HG03039 (cell line): ENCODE measurements at regions not wholly inside any gene's neighbourhood (a gene's known extent, or its start where the extent isn't known, plus 50 kb on each side); places are given as distances from the start of the nearest gene placed in this dataset.

Source experiments
- ATAC-seq: cut with Tn5 transposase; IDR thresholded peaks from one replicate; pipeline ENCODE4 v1.9.1; 2021; ENCODE audit warnings: mild to moderate bottlenecking, moderate library complexity; ENCODE audit not compliant: unreplicated experiment

DNA sequence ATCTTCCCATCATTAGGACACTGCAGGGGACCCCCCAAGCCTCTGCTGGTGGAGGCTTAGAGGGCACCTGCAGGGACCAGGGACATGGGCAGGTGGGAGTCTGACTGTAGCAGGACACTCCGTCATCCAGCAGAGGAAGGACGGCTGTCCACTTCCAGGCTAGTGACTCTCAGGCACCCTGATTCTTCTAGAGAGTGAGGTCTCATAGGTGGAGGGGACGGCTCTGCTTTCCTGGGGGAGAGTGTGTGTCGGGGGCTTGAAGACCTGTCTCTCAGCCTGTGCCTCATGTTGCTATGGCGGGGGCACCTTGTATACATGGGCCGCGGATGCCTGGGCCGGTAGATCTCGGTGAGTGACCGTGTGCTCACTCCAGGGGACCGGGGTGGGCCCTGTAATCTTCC, 1116.6 kb downstream of the BRD1 start:
- no peak for ATAC-seq

DNA sequence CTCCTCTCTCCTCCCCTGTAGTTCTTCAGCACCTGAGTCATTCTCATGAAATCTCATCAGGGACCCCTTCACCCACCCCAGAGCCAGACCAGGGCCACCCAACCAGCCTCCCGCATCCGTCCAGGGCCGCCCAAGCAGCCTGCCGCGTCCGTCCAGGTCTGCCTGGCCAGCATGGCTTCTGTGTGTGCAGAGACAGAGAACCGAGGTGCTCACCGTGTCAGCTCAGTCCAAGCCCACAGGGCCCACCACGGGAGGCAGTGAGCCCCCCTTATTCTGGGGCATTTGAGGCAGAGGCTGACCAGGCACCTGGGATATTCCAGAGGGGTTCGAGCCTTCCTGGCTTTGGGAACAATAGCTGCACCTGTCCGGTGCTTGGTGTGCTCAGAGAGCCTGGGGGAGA, 1117.3 kb downstream of the BRD1 start:
- no peak for ATAC-seq

DNA sequence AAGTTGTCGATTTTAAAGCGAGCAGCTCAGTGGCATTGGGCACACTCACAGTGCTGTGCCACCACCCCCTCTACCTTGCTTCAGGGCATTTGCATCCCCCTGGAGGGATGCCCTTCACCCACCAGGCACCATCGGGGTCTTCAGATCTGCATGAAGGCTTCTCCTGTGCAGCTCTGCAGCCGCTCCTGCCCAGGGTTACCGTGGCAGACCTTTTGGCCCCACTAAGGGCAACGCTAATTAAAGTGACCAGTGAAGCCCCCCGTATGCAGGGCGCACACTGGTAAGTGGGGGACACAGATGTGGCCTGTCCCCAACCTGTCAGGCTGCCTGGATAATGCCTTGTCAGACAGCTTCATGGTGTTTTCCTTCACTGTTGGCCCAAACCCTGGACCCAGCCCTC, 1117.7 kb downstream of the BRD1 start:
- no peak for ATAC-seq

DNA sequence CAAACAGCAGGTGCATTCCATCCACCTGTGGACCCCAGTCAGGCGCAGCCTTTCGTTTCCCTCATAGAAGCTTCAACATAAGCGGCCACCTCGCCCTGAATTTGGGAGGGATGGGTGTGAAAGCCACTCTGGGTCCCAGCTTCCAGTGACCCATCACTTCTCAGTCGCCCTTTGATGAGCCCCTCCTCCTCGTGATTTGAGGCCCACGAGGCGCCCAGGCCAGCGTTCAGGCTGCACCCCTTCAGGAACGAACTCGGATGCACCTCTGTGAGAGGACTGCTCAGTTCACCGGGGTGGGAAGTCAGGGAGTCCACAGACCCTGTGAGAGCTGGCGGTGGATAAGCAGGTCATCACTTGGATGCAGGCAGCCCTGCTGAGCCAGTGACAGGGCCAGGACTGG, 1118.2 kb downstream of the BRD1 start:
- no peak for ATAC-seq

DNA sequence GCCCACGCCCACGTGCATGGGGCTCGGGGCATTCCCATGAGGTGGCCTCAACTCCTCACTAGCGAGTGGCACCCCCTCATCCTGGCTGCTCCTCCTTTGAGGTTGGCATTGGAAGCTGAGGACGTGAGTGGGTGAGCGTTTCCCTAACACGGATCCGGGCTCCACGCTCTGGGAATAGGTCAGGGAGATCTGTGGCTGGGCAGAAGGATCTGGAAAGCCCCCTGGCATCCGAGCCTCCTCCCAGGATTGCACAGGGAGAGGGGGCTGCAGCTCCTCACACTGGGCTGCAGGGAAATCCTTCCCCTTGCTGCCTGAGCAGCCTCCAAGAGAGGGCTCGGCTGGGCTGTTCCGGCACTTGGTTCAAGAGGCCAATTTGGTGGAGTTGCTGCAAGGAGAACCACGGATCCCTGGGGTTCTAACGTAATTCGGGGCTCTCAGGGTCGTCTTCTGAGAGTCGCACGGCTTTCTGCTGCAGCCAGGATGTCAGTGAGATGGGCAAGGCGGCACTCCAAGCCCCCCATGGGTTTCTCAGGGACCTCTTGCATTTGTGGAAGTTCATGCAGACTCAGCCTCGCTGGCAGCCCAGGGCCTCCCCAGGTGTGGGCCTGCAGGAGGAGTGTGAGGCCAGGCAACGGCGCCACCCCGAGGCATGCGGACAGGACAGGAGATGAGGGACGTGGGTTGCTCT, 1119.0 kb downstream of the BRD1 start:
- no peak for ATAC-seq

DNA sequence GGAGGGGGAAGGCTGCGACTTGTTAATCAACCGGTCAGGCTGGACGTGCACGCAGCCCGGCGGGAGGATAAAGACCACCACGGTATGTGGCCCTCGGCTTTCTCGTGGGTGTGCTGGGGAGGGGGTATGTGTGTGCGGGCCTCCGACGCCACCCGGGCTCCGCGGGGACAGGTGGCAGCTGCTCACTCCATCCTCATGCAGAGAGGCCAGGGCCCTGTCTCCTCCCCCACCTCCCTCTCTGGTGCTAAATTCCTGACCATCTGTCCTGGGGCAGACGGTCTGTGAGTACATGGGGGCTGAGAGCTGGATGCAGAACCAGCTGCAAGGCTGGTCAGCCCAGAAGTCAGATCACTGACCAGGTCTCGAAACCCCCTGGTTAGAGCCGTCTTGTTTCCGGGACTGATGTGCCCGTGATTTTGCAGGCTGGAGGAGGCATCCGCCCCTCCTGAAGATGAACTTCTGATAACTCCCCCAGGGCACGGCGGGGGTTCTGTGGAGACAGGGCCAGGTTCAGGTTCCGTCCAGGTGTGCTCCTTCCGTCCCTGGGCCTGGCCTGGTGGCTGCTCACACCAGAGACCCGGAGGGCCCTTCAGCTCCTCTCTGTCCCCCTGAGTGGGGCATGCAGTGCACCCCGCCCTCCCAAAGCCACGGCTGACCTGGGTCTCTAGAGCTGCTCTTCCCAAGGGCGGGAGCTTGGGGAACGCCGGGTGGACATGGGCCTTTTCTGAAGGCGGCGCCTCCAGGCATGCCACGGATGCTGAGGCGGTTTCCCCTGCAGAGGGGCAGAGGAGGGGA, 1119.7 kb downstream of the BRD1 start:
- ATAC-seq: no peak

DNA sequence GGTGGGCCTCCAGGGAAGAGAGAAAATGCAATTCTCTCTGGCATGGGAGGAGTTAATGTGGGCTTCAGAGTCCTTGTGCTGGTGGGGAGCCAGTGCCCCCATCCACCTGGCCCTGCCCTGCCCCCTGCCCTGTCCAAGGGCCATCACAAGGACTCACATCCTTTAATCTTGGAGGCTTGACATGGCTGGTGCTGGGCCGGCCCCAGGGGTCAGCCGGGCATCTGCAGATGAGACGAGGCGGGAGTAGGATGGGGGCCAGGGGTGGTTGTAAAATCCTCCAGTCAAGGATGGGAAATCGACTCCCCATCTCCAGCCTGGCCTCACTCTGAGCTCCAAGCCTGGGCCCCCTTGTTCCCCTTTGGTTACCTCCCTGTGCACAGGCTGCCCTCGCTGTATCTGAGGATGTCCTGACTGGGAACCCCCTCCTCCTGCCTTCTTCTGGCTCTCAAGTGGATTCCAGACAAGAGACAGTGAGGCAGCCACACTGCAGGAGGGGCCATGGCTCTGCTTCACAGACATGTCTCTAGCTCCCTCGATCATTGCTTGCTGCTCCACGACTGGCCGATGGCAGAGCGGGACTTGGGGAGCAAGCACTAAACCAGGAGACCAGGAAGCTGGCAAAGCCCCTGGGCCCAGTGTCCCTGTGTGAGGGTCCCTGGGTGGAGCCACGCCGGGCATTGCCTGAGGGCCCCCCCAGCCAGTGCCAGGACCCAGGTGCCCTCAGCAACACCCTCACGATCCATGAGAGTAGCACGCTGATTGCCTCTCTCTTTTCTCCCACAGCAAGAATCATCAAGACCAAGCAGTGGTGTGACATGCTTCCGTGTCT, 1120.5 kb downstream of the BRD1 start:
- no peak for ATAC-seq

DNA sequence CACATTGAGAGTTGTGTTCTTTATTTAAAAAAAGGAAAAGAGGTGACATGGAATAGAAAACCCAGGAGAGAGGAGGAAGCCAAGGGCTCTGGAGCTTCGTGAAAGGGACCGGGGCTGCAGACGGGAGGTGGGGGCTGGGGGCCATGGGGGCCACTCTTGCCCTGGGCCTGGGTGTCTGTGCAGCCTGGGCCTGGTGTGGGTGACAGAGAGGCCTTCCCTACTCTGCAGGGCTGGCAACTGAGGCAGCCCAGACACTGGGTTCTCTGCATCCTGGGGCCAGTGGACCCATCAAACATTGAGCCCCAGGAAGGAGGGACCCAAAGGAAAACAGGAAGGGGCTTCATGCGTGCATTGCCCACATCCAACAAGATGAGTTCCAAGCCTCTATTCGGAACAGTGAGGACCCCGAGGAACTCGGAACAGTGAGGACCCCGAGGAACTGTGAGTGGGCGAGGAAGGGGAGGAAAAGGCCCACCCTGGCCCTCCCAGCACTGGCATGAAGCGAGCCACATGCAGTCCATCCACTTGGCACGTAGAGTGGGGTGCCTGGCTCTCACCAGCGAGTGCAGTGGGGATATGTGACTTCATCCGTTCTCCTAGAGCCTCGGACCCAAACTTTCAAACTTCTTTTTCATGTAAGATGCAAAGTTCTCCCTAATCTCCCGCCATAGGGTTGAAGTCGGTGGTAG, 1121.6 kb downstream of the BRD1 start:
- no peak for ATAC-seq

DNA sequence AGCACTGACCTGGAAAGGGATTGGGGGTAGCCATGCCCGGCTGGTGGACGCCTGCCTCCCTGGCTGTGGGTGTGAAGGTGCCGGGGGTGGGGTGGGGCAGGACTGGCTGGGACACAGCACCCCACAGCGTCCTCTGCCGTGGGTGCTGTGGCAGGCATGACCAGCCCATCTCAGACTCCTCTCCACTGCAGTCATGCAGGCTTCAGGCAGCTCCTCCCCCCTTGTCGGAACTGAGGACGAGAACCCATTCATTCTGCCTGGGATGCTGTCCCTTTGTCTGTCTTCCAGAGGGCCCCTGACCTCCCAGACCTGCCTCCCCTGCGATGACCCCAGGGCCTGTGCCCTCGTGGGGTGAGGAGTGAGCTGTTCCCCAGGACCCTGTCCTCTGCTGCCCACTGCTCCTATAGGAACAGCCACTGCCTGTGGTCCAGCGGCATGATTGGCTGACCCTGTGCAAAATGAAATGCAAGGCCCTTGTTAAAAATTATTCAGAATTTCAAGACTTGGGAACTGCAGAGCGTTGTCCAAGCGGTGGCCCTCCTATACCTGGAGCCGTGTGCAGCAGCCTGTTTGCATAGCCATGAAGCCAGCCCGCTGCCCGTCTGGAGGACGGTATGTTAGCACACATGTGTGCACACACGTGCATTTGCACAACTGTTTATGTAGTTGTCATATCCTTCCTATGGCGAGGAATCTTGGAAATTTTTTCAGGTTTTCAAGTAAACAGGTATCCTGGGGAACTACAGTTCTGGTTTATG, 1122.3 kb downstream of the BRD1 start:
- no peak for ATAC-seq

DNA sequence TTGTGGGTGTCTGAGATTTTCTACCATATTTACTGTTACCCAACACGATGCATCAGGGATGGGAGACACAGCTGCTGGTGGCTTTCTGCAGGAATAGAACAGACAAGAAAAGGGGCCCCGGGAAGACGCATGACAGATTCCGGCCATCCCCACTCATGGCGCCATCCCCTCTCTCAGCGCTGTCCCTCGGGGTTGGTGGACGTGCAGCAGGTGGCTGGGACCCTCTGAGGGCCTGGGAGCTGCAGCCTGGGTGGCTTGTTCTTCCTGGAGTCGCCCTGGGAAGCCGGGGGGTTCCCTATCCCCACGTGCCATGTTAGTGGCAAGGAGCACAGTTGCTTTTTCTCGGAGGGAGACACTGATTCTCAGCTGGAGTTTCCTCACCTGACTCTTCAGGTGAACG, 1123.3 kb downstream of the BRD1 start:
- ATAC-seq: no peak

DNA sequence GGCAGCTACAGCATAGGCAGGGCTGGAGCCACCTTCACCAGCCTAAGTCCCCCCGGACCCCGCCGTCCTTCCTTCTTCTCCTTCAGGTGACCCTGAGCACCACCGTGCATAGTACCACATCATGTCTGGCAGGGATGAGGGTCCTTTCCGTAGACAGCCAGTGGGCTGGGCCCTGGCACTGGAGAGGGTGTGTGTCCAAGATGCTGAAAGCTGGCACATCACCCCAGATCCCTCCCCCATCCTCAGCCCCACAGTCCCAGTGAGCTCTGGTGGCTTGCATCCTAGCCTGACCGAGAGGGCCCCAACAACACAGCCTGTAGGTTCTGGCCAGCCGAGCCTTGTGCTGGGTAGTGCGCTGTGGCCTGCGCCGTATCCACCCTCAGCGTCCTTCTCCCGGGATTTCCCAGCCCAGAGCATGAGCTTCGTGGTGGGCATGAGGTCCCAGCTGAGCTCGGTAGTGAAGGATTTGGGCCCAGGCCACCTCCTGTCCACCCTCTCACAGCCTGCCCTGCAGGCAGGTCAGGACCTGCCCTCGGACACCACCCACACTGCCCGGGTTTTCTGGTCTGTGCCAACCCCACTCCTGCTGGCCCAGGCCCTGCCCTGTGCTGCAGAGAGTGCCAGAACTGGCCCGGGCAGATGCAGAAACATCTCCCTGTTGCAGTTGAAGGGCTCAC, 1124.3 kb downstream of the BRD1 start:
- ATAC-seq: no peak

DNA sequence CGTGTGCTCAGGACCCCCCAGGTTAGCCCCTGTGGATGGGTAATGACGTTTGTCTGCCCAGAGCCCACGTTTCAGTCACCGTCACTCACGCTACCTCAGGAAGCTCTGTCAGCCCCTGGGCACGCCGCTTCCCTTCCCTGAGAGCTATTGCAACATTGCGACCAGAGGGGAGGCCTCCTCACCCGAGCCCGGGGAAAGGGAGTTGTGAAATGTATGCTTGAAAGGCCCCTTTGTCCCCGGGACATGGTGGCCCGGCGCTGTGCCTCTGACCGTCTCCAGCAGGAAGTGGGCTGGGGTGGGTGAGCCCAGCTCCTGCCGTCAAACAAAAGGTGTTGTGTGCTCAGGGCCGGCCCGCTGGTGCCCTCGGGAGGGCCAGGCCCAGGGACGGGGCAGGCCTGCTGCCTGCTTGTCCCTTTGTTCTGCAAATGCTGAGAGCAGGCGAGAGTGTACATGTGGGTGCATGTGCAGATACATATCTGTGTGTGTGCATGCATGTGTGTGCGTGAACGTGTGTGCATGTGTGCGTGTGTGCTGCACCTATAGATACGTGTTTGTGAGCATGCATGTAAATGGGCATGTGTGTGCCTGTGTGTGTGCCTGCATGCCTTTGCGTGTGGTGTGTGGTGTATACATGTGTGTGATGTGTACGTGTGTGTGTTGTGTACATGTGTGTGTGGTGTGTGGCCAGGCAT, 1125.0 kb downstream of the BRD1 start:
- no peak for ATAC-seq

DNA sequence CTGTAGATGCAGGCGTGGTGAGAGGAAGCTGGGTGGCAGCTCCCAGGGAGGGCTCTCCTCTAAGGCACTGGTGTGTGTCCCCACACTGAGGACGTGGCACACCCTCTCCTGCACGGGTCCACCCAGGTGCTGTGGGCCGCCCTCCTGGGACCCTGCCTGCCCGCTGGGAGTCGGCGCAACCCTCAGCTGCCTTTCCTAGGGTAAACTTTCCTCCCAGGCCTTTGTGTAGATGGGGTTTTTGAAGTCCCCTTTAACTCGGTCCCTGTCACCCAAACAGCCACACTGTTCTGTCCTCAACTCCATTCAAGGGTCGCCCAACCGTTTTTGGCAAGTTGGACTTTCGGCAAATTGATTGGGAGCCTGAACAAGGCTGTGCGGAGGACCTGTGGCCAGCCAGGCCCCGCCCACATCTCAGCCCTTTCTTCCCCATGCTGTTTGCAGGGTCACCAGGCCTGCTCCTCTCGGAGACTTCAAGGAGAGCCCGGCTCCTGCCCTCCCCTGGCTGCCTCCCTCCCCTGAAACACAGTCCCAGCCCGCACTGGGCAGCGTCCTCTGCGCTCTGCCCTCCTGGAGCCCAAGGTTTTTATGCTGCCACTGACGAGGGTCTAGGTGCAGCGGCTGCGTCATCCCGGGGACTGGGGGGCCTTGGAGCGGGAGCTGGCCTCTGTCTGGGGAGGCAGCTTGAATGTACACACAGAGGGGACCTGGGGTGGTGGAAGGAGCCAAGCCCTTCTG, 1126.2 kb downstream of the BRD1 start:
- no peak for ATAC-seq

DNA sequence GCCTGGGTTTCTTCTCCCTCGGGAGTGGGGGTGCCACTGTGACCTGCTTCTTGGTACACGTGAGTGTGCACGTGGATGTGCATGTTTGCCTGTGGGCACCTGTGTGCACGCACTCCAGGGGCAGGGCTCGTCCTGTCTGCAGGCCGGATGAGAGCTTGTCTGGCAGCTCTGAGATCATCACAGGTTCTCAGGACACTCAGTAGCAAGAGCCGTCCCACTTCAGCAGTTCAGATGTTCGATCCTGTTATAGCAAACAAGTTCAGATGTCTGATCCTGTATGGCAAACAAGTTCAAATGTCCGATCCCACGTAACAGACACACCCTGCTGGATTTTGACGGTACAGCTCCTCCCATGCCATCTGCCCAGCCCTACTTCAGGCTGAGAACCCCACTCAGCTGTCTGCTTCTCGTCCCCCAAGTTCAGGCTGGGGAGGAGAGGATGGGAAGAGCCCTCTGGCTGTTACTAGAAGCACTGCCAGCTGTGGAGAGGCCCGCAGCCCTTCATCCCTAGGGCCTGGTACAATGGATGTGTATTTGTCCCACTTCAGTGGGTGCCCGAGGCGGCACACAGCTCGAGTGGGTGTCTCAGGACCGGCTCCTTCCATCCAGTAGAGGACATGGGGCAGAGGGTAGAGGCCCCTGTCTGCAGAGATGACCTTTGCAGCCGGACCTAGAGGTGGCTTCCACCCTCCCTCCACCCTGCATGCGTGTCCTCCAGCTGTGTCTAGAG, 1126.9 kb downstream of the BRD1 start:
- ATAC-seq: no peak

DNA sequence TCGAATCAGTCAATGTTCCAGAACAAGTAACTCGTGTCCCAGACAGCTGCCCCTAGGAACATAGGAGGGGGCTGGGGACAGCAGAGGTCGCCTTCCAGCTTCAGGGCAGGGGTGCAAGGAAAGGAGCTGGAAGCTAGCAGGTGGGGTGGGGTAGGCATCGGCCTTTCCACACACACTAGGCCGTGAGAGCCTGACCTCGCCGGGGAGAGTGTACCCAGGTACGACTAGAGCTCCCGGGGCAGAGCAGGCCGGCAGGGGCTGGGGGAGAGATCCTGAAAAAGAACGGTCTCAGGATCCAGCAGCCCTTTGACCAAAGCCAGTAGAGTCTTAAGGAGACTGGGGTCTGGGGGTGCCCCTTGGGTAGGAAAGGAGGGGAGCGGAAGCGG, 1127.5 kb downstream of the BRD1 start:
- ATAC-seq: no peak

DNA sequence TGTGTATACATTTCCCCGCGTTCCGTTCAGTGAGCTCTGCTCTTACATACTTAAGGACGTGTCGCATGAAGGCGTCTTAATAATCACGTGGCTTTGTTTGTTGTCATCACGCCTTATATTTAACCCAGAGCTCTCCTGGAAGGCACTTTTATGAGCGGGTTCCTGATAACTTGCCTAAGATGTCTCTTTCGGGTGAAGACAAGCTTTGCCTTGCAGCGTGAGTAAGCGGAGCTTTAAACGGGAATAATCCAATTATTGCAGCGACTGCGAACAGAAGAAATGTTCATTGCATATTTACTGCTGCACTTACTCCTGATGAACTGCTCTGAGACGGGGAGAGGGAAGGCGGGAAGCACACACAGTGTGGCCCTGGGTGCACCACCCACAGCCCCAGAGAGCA, 1128.2 kb downstream of the BRD1 start:
- no peak for ATAC-seq

DNA sequence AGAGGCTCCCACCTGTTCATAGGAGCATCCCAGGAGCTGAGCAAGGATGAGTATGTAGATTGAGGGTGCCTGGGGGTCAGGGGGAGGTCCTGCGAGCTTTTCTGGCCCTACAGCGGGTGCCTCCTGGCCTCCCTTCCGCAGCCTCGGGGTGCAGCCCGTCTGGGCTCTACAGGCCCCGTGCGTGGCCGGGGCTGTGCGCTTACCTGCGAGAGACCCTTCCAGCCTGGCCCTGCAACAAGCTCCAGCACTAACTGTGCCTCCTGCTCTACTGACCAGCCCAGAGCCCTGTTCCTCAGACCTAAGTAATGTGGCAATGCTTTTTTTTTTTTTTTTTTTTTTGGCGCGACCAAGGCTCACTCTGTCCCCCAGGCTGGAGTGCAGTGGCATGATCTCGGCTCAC, 1129.1 kb downstream of the BRD1 start:
- no peak for ATAC-seq

DNA sequence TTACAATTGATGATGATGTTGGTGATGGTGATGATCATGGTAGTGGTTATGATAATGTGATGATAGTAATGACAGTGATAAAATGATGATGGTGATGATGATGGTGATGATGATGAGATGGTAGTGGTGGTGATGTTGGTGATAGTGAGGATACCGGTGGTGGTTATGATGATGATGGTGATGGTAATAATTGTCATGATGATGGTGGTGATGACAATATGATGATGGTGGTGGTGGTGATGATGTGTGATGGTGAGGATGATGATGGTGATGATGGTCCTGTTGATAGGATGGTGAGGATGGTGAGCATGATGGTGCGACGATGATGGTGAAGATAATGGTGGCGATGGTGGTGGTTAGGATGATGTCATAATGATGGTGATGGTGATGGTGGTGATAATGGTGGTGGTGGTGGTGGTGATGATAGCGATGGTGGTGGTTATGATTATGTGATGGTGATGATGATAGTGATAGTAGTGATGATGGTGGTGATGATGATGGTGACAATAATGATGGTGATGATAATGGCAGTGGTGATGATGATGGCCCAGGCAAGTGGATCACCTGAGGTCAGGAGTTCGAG, 1129.9 kb downstream of the BRD1 start:
- no peak for ATAC-seq
